HG02763 (cell line): ENCODE measurements at regions not wholly inside any gene's neighbourhood (a gene's known extent, or its start where the extent isn't known, plus 50 kb on each side); places are given as distances from the start of the nearest gene placed in this dataset.

Experiments used
- ATAC-seq: cut with Tn5 transposase; IDR thresholded peaks from one replicate; pipeline ENCODE4 v1.9.1; 2021; ENCODE audit warnings: mild to moderate bottlenecking, moderate library complexity; ENCODE audit not compliant: unreplicated experiment

GRCh38 chr7:24510759-24511158, 62.5 kb upstream of the PALS2 start:
- ATAC-seq: no peak

GRCh38 chr7:24517166-24517565, 56.1 kb upstream of the PALS2 start:
- no peak for ATAC-seq

- no peak for ATAC-seq
These were observed 51.2 kb upstream of the PALS2 start for GRCh38 chr7:24521917-24522623.
